HepG2 (cell line): ENCODE measurements at regions not wholly inside any gene's neighbourhood (a gene's known extent, or its start where the extent isn't known, plus 50 kb on each side); places are given as distances from the start of the nearest gene placed in this dataset.

Experiments used
- ATAC-seq: fragments of 200-7000 bp; cut with Tn5 transposase; 3 replicates; pipeline ENCODE4 v1.9.1; 2020; ENCODE audit warnings: mild to moderate bottlenecking, moderate library complexity
- BruUV-seq: library from RNA; stranded (reverse); fragments of 400-500 nt; replicated peaks from 2 replicates; lab custom pipeline; 2021; lab: Mats Ljungman, UMichigan
- CTCF ChIA-PET: fragments of 300-600 bp; formaldehyde crosslinking; extraction: SDS; loops from one replicate; lab custom pipeline; 2021; ENCODE audit warnings: low total read pairs, inconsistent platforms, low intra/inter-chr PET ratio; lab: Yijun Ruan, JAX
- POLR2A ChIA-PET: fragments of 350-600 bp; sonication (Branson Sonifier 250); formaldehyde crosslinking; loops from one replicate; lab custom pipeline; 2020; ENCODE audit warnings: antibody characterized with exemption, inconsistent platforms; lab: Yijun Ruan, JAX
- DNase-seq: peaks from one replicate; pipeline ENCODE4 v3.0.0-alpha.2; 2015; ENCODE audit warnings: low spot score
- FAIRE-seq: peaks from 3 replicates; lab custom pipeline; 2011; peaks lifted over from hg19 to GRCh38; lab: Jason Lieb, UNC
- H2AFZ ChIP-seq: one replicate; pipeline ENCODE4 v1.6.1; 2011; ENCODE audit warnings: low read length, inconsistent platforms
- H3K27ac ChIP-seq: fragments of 300-600 bp; 3 replicates; pipeline ENCODE4 v1.8.0; 2011; ENCODE audit warnings: mixed run types, mild to moderate bottlenecking, mixed read lengths, low read length, inconsistent platforms; ENCODE audit not compliant: insufficient read depth; ENCODE audit errors: extremely low read length
- H3K27me3 ChIP-seq, 2 experiments: fragments of 200-600 bp in 1 of 2; 2 replicates in 1 of 2; 3 replicates in 1 of 2; pipeline versions ENCODE4 v1.6.0 to v1.8.0; 2011; ENCODE audit warnings: low read length in 2 of 2, mild to moderate bottlenecking in 2 of 2, moderate library complexity in 2 of 2, inconsistent platforms in 1 of 2; ENCODE audit not compliant: insufficient read depth in 2 of 2, control insufficient read depth in 1 of 2
- H3K36me3 ChIP-seq, 2 experiments: fragments of 200-600 bp in 1 of 2; replicated peaks in 1 of 2; 2 replicates in 1 of 2; 3 replicates in 1 of 2; pipeline versions ENCODE4 v1.5.1 to v1.8.0; 2011; ENCODE audit warnings: low read length in 2 of 2, inconsistent platforms in 1 of 2; ENCODE audit not compliant: insufficient read depth in 2 of 2, control insufficient read depth in 1 of 2
- H3K4me1 ChIP-seq: 2 replicates; pipeline ENCODE4 v1.5.1; 2012; ENCODE audit warnings: low read length, inconsistent platforms; ENCODE audit not compliant: insufficient read depth
- H3K4me2 ChIP-seq: 2 replicates; pipeline ENCODE4 v1.6.0; 2011; ENCODE audit warnings: low read depth, low read length, inconsistent platforms
- H3K4me3 ChIP-seq, 3 experiments: fragments of 200-600 bp in 1 of 3; sonication (generic), shearing (Covaris generic) in 1 of 3; replicated peaks in 1 of 3; 2 replicates each; pipeline ENCODE4 v1.5.1; 2011 to 2016; ENCODE audit warnings: low read length in 3 of 3, inconsistent platforms in 2 of 3, low read depth in 2 of 3, mild to moderate bottlenecking in 2 of 3, control low read depth in 1 of 3, mixed read lengths in 1 of 3; ENCODE audit not compliant: insufficient read depth in 1 of 3
- H3K79me2 ChIP-seq: one replicate; pipeline ENCODE4 v1.6.1; 2011; ENCODE audit warnings: low read length, inconsistent platforms; ENCODE audit not compliant: insufficient read depth
- H3K9ac ChIP-seq: 2 replicates; pipeline ENCODE4 v1.6.0; 2011; ENCODE audit warnings: mild to moderate bottlenecking, low read depth, low read length, inconsistent platforms; ENCODE audit not compliant: insufficient read depth
- H3K9me3 ChIP-seq: 2 replicates; pipeline ENCODE4 v1.5.1; 2012; ENCODE audit warnings: mild to moderate bottlenecking, low read length
- H4K20me1 ChIP-seq: 2 replicates; pipeline ENCODE4 v1.6.0; 2011; ENCODE audit warnings: inconsistent platforms, mild to moderate bottlenecking, low read length, moderate library complexity; ENCODE audit not compliant: insufficient read depth
- ATF3 ChIP-seq: sonication (generic); formaldehyde crosslinking; IDR thresholded peaks from 2 replicates; pipeline ENCODE4 v1.4.0; 2020; ENCODE audit warnings: missing genetic modification reagents
- CEBPB ChIP-seq: IDR thresholded peaks from 2 replicates; pipeline ENCODE4 v1.6.1; 2011; ENCODE audit warnings: low read depth, low read length, improper control_type of control experiment, borderline replicate concordance
- FOSL1 ChIP-seq: sonication (generic); formaldehyde crosslinking; IDR thresholded peaks from 2 replicates; pipeline ENCODE4 v1.9.0; 2021; ENCODE audit warnings: missing genetic modification reagents, borderline replicate concordance
- FOSL2 ChIP-seq: sonication (generic); formaldehyde crosslinking; IDR thresholded peaks from 2 replicates; pipeline ENCODE4 v1.4.0; 2020; ENCODE audit warnings: missing genetic modification reagents
- GATAD2A ChIP-seq: IDR thresholded peaks from 2 replicates; pipeline ENCODE4 v1.6.1; 2016
- KDM4B ChIP-seq: sonication (generic); formaldehyde crosslinking; IDR thresholded peaks from 2 replicates; pipeline ENCODE4 v1.4.0; 2020; ENCODE audit warnings: missing genetic modification reagents
- MED1 ChIP-seq: sonication (generic); formaldehyde crosslinking; IDR thresholded peaks from 2 replicates; pipeline ENCODE4 v1.4.0; 2020; ENCODE audit warnings: missing genetic modification reagents
- RXRA ChIP-seq: sonication (generic); formaldehyde crosslinking; IDR thresholded peaks from 2 replicates; pipeline ENCODE4 v1.5.1; 2020; ENCODE audit warnings: missing genetic modification reagents
- SOX13 ChIP-seq, 3 experiments: fragments of 450-650 bp in 1 of 3; sonication (generic) in 1 of 3; formaldehyde crosslinking in 1 of 3; IDR thresholded peaks in 2 of 3; conservative IDR thresholded peaks in 1 of 3; 2 replicates each; pipeline versions ENCODE4 v1.5.0 to v1.6.1; 2016 to 2020; ENCODE audit warnings: antibody characterized with exemption in 1 of 3, mild to moderate bottlenecking in 1 of 3, missing compliant biosample characterization in 1 of 3, missing genetic modification reagents in 1 of 3, moderate library complexity in 1 of 3
- SOX5 ChIP-seq: IDR thresholded peaks from 2 replicates; pipeline ENCODE4 v1.6.1; 2016; ENCODE audit warnings: borderline replicate concordance
- ZNF652 ChIP-seq: IDR thresholded peaks from 2 replicates; pipeline ENCODE4 v1.6.1; 2016; ENCODE audit warnings: low read depth, borderline replicate concordance
- ZNF766 ChIP-seq: sonication (generic); formaldehyde crosslinking; IDR thresholded peaks from 2 replicates; pipeline ENCODE4 v1.5.0; 2020; ENCODE audit warnings: missing genetic modification reagents, borderline replicate concordance
- ZNF841 ChIP-seq: sonication (generic); formaldehyde crosslinking; IDR thresholded peaks from 2 replicates; pipeline ENCODE4 v1.8.1; 2023; ENCODE audit warnings: missing genetic modification reagents, borderline replicate concordance
- WGBS: methylation state at CpG from one replicate; pipeline ENCODE4 v1.1.6; 2017; ENCODE audit warnings: low lambda C conversion rate; 5-methylcytosine and 5-hydroxymethylcytosine counted together
- in situ Hi-C: cut with HindIII; loops from 2 replicates; pipeline ENCODE4 v1.10.0; 2017; ENCODE audit warnings: low pct_unique_long_range_greater_than_20kb; ENCODE audit not compliant: extremely low pct_ligation_motif_present
- intact Hi-C: fragments of 100-400 bp; cut with micrococcal nuclease; formaldehyde crosslinking; loops from one replicate; pipeline ENCODE4 v1.10.0; 2022; ENCODE audit not compliant: unreplicated experiment
- TF ChIP-seq, protein P1 (sequence below): IDR thresholded peaks from 2 replicates; pipeline ENCODE4 v1.4.0; 2020; ENCODE audit warnings: mild to moderate bottlenecking, missing genetic modification reagents
- TF ChIP-seq, protein P2 (sequence below): sonication (generic); formaldehyde crosslinking; IDR thresholded peaks from 2 replicates; pipeline ENCODE4 v1.4.0; 2020; ENCODE audit warnings: mild to moderate bottlenecking, missing genetic modification reagents

GRCh38 chr2:237201461-237202287 is 116.0 kb downstream of the COPS8 start:
- peaks cover 7 to 42% of the 10 kb centered on the region in 2 experiments; a peak in 4 of 5 replicates for H3K27me3 ChIP-seq
- H3K4me1 ChIP-seq = peaks cover 12% of the 10 kb centered on the region
- WGBS = 15% methylated on average over 14 of the region's 14 CpGs
- BruUV-seq = no TSS peak
- ChIA-PET CTCF (no interaction called here), POLR2A (no interaction called here)
- no peak overlapping the region for H3K9ac ChIP-seq
- no peak overlapping the region for H3K4me3 ChIP-seq
- ATAC-seq = peak; percentile 92
- no peaks in the 10 kb centered on the region for H4K20me1 ChIP-seq
- no peaks in the 10 kb centered on the region for H3K9me3 ChIP-seq
- no peaks in the 10 kb centered on the region for H3K79me2 ChIP-seq
- H3K4me2 ChIP-seq = no peak overlapping the region
- DNase-seq = peak; percentile 55
- no peaks in the 10 kb centered on the region for H3K36me3 ChIP-seq
- intact Hi-C loops = no loop called here
- H2AFZ ChIP-seq = no peak overlapping the region
- no peak for FAIRE-seq
- no peak overlapping the region for H3K27ac ChIP-seq
- in situ Hi-C loops = no loop called here
- TF ChIP-seq FOSL1 (CRISPR knock-in tag) (0 out of 2 replicates have a peak, but pooled peaks have one; percentile 55), ZNF652 (CRISPR knock-in tag) (0 out of 2 replicates have a peak, but pooled peaks have one; percentile 53), SOX13 (IDR thresholded peaks at IDR 0.05) (0 out of 2 replicates have a peak, but pooled peaks have one; percentile 44), SOX13 (CRISPR knock-in tag; conservative IDR thresholded peaks at IDR 0.05 in 1 of 2, IDR thresholded peaks at IDR 0.05 in 1 of 2) (0 out of 4 replicates have a peak, but pooled peaks of 1 of the 2 experiments have one; percentile 17), ZNF766 (CRISPR knock-in tag) (no peak), KDM4B (CRISPR knock-in tag) (no peak), RXRA (CRISPR knock-in tag) (no peak), SOX5 (CRISPR knock-in tag) (no peak; the same call in 1 of the 2 replicates), GATAD2A (CRISPR knock-in tag) (0 out of 2 replicates have a peak, but pooled peaks have one; percentile 31), FOSL2 (CRISPR knock-in tag) (peak; percentile 96), MED1 (CRISPR knock-in tag) (no peak), ATF3 (CRISPR knock-in tag) (peak; percentile 55; the same call in 1 of the 2 replicates), ZNF841 (CRISPR knock-in tag) (no peak), CEBPB (no peak)
- TF ChIP-seq, protein P1, sequence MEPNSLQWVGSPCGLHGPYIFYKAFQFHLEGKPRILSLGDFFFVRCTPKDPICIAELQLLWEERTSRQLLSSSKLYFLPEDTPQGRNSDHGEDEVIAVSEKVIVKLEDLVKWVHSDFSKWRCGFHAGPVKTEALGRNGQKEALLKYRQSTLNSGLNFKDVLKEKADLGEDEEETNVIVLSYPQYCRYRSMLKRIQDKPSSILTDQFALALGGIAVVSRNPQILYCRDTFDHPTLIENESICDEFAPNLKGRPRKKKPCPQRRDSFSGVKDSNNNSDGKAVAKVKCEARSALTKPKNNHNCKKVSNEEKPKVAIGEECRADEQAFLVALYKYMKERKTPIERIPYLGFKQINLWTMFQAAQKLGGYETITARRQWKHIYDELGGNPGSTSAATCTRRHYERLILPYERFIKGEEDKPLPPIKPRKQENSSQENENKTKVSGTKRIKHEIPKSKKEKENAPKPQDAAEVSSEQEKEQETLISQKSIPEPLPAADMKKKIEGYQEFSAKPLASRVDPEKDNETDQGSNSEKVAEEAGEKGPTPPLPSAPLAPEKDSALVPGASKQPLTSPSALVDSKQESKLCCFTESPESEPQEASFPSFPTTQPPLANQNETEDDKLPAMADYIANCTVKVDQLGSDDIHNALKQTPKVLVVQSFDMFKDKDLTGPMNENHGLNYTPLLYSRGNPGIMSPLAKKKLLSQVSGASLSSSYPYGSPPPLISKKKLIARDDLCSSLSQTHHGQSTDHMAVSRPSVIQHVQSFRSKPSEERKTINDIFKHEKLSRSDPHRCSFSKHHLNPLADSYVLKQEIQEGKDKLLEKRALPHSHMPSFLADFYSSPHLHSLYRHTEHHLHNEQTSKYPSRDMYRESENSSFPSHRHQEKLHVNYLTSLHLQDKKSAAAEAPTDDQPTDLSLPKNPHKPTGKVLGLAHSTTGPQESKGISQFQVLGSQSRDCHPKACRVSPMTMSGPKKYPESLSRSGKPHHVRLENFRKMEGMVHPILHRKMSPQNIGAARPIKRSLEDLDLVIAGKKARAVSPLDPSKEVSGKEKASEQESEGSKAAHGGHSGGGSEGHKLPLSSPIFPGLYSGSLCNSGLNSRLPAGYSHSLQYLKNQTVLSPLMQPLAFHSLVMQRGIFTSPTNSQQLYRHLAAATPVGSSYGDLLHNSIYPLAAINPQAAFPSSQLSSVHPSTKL (CRISPR knock-in tag) = 0 out of 2 replicates have a peak, but pooled peaks have one; percentile 14
- TF ChIP-seq, protein P2, sequence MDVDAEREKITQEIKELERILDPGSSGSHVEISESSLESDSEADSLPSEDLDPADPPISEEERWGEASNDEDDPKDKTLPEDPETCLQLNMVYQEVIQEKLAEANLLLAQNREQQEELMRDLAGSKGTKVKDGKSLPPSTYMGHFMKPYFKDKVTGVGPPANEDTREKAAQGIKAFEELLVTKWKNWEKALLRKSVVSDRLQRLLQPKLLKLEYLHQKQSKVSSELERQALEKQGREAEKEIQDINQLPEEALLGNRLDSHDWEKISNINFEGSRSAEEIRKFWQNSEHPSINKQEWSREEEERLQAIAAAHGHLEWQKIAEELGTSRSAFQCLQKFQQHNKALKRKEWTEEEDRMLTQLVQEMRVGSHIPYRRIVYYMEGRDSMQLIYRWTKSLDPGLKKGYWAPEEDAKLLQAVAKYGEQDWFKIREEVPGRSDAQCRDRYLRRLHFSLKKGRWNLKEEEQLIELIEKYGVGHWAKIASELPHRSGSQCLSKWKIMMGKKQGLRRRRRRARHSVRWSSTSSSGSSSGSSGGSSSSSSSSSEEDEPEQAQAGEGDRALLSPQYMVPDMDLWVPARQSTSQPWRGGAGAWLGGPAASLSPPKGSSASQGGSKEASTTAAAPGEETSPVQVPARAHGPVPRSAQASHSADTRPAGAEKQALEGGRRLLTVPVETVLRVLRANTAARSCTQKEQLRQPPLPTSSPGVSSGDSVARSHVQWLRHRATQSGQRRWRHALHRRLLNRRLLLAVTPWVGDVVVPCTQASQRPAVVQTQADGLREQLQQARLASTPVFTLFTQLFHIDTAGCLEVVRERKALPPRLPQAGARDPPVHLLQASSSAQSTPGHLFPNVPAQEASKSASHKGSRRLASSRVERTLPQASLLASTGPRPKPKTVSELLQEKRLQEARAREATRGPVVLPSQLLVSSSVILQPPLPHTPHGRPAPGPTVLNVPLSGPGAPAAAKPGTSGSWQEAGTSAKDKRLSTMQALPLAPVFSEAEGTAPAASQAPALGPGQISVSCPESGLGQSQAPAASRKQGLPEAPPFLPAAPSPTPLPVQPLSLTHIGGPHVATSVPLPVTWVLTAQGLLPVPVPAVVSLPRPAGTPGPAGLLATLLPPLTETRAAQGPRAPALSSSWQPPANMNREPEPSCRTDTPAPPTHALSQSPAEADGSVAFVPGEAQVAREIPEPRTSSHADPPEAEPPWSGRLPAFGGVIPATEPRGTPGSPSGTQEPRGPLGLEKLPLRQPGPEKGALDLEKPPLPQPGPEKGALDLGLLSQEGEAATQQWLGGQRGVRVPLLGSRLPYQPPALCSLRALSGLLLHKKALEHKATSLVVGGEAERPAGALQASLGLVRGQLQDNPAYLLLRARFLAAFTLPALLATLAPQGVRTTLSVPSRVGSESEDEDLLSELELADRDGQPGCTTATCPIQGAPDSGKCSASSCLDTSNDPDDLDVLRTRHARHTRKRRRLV (CRISPR knock-in tag) = no peak
